SK-N-DZ (cell line): ENCODE measurements at regions not wholly inside any gene's neighbourhood (a gene's known extent, or its start where the extent isn't known, plus 50 kb on each side); places are given as distances from the start of the nearest gene placed in this dataset.
"Not testable (repeated sequence)": the region's sequence is repeated elsewhere in the genome, so short reads cannot be mapped to it uniquely, and the experiment has no call there.

Experiments
- DNase-seq: peaks from one replicate; pipeline ENCODE4 v3.0.0-alpha.2; 2015; ENCODE audit warnings: low spot score

- DNase-seq = no peak
Measured at GRCh38 chr5:159644053-159644452, 272.2 kb upstream of the ADRA1B start.

GRCh38 chr5:159645179-159645846, 271.0 kb upstream of the ADRA1B start:
- no peak for DNase-seq

DNA sequence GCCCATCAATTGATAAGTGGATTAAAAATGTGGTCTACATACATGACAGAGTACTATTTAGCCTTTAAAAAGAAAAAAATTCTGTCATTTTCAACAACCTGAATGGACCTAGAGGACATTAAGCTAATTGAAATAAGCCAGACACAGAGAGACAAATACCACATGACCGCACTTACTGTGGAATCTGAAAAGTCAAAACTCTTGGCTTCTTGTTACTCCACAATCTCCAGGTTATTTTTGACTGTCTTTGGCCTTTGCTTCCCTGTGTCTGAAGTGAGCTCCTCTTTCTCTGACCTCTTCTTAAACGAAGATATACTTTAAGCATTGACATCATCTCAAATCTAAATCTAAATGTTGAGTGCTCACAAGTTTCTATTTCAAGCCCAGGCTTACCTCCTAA, 265.5 kb upstream of the ADRA1B start:
- DNase-seq = no peak

GRCh38 chr5:159655757-159656409, 260.4 kb upstream of the ADRA1B start:
- no peak for DNase-seq

DNA sequence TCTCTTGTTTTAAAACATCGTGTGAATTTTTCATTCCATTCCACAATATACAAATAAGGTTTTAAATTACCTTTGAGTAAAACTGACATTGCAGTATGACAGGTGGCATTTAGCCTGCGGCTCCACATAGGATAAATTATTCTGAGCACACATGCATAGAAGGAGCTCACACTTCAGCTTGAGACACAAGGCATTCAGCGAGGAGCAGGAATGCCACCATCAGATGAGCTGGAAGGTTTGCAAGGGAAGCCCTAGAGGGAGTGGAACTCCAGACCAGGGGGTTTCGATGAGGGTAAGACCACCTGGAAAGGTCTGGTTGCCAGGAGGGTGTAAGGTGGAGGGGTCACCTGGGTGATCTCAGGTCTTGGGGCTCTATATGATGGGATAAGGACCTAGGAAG, 259.0 kb upstream of the ADRA1B start:
- no peak for DNase-seq

- no peak for DNase-seq
Measured at GRCh38 chr5:159657771-159658170, 258.5 kb upstream of the ADRA1B start.

GRCh38 chr5:159658266-159658925, 257.9 kb upstream of the ADRA1B start:
- no peak for DNase-seq

DNA sequence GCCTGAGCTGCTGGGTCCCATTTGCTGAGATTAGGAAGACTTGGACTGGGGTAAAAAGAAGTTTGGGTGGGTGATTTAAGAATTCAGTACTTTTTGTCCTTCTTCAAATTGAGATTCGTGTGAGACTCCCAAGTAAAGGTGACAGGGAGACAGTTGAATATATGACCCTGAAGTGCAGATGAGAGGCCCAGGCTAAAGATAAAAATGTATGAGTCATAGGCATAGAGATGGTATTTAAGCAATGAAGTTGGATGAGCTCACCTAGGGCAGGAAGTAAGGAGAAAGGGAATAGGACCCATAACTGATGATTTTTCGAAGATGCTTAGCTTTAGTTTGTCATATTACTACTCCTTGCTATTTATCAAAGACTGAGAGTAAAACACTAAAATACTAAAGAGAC, 255.9 kb upstream of the ADRA1B start:
- DNase-seq = no peak

DNA sequence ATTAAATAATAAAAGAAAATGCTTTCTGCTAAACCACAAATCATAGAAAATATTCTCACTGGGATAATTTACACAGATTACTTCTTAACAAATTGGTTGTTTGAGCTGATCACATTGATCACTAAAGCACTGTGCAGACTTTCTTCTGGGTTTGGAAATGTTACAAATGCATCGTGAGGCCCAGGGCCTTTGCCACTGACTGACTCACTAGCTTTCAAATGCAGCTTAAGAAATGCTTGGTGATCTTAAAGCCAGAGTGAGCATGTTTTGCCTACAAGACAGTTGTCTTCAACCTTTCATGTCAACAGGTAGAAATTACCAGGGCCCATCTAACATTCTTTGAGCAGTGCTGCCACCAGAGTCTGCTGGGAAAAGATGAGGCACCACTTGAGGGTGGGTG, 252.3 kb upstream of the ADRA1B start:
- no peak for DNase-seq

GRCh38 chr5:159667286-159667685, 249.0 kb upstream of the ADRA1B start:
- DNase-seq = no peak

DNA sequence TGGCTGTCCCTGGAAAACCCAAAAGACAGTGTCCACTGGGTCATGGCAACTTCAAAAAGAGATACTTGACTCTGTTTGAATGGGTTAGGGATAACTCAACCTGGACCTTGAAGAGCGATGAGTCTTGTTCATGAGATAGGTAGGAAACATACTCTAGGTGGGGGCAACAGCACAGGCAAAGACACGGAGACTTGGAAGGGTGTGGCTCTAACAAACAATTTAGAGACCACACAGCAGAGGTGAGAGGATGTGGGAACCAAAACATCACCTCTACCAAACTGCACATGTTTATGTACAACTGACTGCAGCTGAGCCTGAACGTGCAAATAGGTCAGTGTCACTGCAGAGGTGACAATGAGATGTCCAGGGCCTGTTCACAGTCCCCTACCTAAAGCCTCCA, 247.7 kb upstream of the ADRA1B start:
- DNase-seq = no peak

- DNase-seq = no peak
Measured at GRCh38 chr5:159669559-159669958, 246.7 kb upstream of the ADRA1B start.

GRCh38 chr5:159671886-159672285, 244.4 kb upstream of the ADRA1B start:
- no peak for DNase-seq

DNA sequence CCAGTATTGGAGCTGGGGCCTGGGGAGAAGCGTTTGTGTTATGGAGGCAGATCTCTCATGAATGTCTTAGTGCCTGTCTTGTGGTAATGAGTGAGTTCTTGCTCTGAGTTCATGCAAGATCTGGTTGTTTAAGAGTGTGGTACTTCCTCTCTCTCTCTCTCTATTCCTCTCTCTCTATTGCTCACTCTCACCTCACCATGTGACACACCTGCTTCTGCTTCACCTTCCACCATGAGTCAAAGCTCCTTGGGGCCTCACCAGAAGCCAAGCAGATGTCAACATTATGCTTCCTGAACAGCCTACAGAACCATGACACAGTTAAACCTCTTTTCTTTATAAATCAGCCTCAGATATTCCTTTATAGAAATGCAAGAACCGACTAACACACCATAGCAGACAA, 242.7 kb upstream of the ADRA1B start:
- DNase-seq = no peak

GRCh38 chr5:159678657-159679392, 237.5 kb upstream of the ADRA1B start:
- DNase-seq = no peak

GRCh38 chr5:159680095-159680494, 236.2 kb upstream of the ADRA1B start:
- DNase-seq = no peak

GRCh38 chr5:159681661-159682060, 234.6 kb upstream of the ADRA1B start:
- no peak for DNase-seq

DNA sequence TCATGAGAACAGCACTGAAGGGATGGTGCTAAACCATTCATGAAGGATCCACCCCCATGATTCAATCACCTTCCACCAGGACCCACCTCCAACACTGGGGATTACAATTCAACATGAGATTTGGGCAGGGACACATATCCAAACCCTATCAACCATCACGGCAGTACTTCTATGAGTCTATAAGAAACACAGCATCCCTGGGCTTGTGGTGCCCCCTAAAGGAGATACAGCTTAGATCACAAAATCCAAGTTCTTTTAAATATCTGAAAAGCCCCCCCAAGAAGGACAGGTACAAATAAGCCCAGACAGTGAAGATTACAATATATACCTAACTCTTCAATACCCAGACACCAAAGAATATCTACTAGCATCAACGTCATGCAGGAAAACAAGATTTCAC, 233.7 kb upstream of the ADRA1B start:
- DNase-seq = no peak

DNA sequence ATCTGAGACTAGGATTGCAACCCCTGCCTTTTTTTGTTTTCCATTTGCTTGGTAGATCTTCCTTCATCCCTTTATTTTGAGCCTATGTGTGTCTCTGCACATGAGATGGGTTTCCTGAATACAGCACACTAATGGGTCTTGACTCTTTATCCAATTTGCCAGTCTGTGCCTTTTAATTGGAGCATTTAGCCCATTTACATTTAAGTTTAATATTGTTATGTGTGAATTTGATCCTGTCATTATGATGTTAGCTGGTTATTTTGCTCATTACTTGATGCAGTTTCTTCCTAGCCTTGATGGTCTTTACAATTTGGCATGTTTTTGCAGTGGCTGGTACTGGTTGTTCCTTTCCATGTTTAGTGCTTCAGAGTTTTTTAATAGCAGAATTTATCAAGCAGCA, 228.4 kb upstream of the ADRA1B start:
- not testable (repeated sequence) for DNase-seq

DNA sequence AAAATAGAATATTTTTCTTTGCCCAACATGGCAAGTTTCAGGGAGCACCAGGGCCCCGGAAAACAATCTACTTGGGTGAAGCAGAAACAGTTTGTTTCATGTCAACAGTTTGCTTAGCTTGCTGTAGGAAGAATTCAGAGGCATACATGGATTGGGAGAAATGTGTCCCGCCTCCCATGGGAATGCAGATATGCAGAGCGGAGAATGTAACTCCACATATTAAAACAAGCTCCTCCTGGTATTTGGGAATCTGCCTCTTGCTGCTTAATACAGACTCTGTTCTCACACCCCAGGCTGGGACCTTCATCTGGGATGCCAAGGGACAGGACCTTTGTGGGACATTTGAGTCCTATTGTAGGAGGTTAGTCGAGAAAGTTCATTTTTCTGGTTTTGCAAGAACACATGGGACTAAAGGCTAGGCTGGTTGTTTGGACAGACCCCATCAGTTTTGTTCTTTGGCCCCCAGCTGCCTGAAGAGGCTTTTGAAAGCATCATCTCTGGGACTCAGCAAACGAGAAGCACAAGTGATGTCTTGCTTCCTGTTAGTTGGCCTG, 220.5 kb upstream of the ADRA1B start:
- no peak for DNase-seq

- no peak for DNase-seq
Measured at GRCh38 chr5:159697530-159697929, 218.8 kb upstream of the ADRA1B start.

DNA sequence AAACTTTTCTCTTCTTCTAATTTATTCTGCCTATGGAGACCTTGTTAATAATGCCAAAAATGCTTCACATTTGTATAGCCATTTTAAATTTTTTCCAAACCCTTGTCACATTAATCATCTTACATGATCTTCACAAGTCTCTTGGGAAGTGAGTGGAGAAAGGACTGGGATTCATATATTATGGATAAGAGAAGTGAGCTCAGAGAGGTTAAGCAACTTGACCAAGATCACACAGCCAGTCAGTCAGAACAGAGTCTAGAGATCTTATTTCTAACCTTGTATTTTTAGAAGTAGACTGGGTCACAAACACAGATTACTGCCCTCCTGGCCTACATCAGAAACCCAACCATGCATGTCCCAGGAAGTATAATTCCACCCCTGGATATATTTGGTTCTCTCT, 218.0 kb upstream of the ADRA1B start:
- no peak for DNase-seq
